ENCODE measurements at regions not wholly inside any gene's neighbourhood (a gene's known extent, or its start where the extent isn't known, plus 50 kb on each side); places are given as distances from the start of the nearest gene placed in this dataset.
A peak's percentile ranks its signal among the peaks of the same experiment; 100 is the strongest.

GRCh38 chr12:33587784-33588712 lies 148.4 kb upstream of the SYT10 start:
- no peak overlapping the region for H3K4me3 ChIP-seq (replicated peaks; ENCODE audit: low read depth, low read length)
- no peak for TF ChIP-seq CTCF (IDR thresholded peaks at IDR 0.05; ENCODE audit: low read length, missing control alignments)
- peak; percentile 93 for DNase-seq (ENCODE audit: low read depth)

- DNase-seq (ENCODE audit: low read depth): peak; percentile 39
- no peak for TF ChIP-seq CTCF (IDR thresholded peaks at IDR 0.05; ENCODE audit: low read length, missing control alignments)
- H3K4me3 ChIP-seq (replicated peaks; ENCODE audit: low read depth, low read length): no peak overlapping the region
Observed at GRCh38 chr12:33588725-33589405, 149.2 kb upstream of the SYT10 start.

- no peak for DNase-seq (ENCODE audit: low read depth)
- H3K4me3 ChIP-seq (replicated peaks; ENCODE audit: low read depth, low read length): no peak overlapping the region
- no peak for TF ChIP-seq CTCF (IDR thresholded peaks at IDR 0.05; ENCODE audit: low read length, missing control alignments)
Observed at GRCh38 chr12:33589576-33590114, 150.0 kb upstream of the SYT10 start.

GRCh38 chr12:33593753-33594152 lies 154.1 kb upstream of the SYT10 start:
- no peak for DNase-seq (ENCODE audit: low read depth)
- no peak for TF ChIP-seq CTCF (IDR thresholded peaks at IDR 0.05; ENCODE audit: low read length, missing control alignments)
- H3K4me3 ChIP-seq (replicated peaks; ENCODE audit: low read depth, low read length): no peak overlapping the region

- TF ChIP-seq CTCF (IDR thresholded peaks at IDR 0.05; ENCODE audit: low read length, missing control alignments): no peak
- no peak overlapping the region for H3K4me3 ChIP-seq (replicated peaks; ENCODE audit: low read depth, low read length)
- DNase-seq (ENCODE audit: low read depth): peak; percentile 4
Observed at GRCh38 chr12:33596061-33596460, 156.4 kb upstream of the SYT10 start.

- no peak for TF ChIP-seq CTCF (IDR thresholded peaks at IDR 0.05; ENCODE audit: low read length, missing control alignments)
- H3K4me3 ChIP-seq (replicated peaks; ENCODE audit: low read depth, low read length): no peak overlapping the region
- DNase-seq (ENCODE audit: low read depth): no peak
Observed at GRCh38 chr12:33596814-33597213, 157.2 kb upstream of the SYT10 start.
